ENCODE measurements at regions not wholly inside any gene's neighbourhood (a gene's known extent, or its start where the extent isn't known, plus 50 kb on each side); places are given as distances from the start of the nearest gene placed in this dataset.

- H3K27me3 ChIP-seq (ENCODE audit: control insufficient read depth, insufficient read depth, low read length) = no peaks in the 10 kb centered on the region
- H3K4me3 ChIP-seq (ENCODE audit: low read length) = no peak overlapping the region
- no peaks in the 10 kb centered on the region for H3K36me3 ChIP-seq (ENCODE audit: control insufficient read depth, insufficient read depth, low read length)
- WGBS (ENCODE audit: insufficient coverage, low lambda C conversion rate) = 100% methylated on average over 1 of the region's 3 CpGs
- H3K27ac ChIP-seq (ENCODE audit: low read length) = no peak overlapping the region
- DNase-seq = no peak
- no peaks in the 10 kb centered on the region for H3K4me1 ChIP-seq (ENCODE audit: control insufficient read depth, insufficient read depth, low read length)
- H3K9me3 ChIP-seq (ENCODE audit: control insufficient read depth, low read depth, low read length) = no peaks in the 10 kb centered on the region
These were observed 50.8 kb upstream of the BEND6 start for GRCh38 chr6:56904068-56904467.

GRCh38 chr6:56902641-56903464 lies 52.1 kb upstream of the BEND6 start:
- no peaks in the 10 kb centered on the region for H3K36me3 ChIP-seq (ENCODE audit: control insufficient read depth, insufficient read depth, low read length)
- H3K27ac ChIP-seq (ENCODE audit: low read length) = no peak overlapping the region
- peak in 1 of 2 donors; percentile 9 for DNase-seq
- no peaks in the 10 kb centered on the region for H3K27me3 ChIP-seq (ENCODE audit: control insufficient read depth, insufficient read depth, low read length)
- peaks cover 7% of the 10 kb centered on the region for H3K4me1 ChIP-seq (ENCODE audit: control insufficient read depth, insufficient read depth, low read length)
- H3K9me3 ChIP-seq (ENCODE audit: control insufficient read depth, low read depth, low read length) = no peaks in the 10 kb centered on the region
- H3K4me3 ChIP-seq (ENCODE audit: low read length) = no peak overlapping the region
- WGBS (ENCODE audit: insufficient coverage, low lambda C conversion rate) = 0% methylated on average over 1 of the region's 6 CpGs

- Histone ChIP-seq H3K4me1 (ENCODE audit: control insufficient read depth, insufficient read depth, low read length) (peaks cover 11% of the 10 kb centered on the region), H3K9me3 (ENCODE audit: control insufficient read depth, low read depth, low read length) (no peaks in the 10 kb centered on the region), H3K27me3 (ENCODE audit: control insufficient read depth, insufficient read depth, low read length) (no peaks in the 10 kb centered on the region), H3K27ac (ENCODE audit: low read length) (no peak overlapping the region), H3K36me3 (ENCODE audit: control insufficient read depth, insufficient read depth, low read length) (no peaks in the 10 kb centered on the region), H3K4me3 (ENCODE audit: low read length) (no peak overlapping the region)
- DNase-seq = no peak
- no CpG with 5 or more reads among the region's 5 CpGs for WGBS (ENCODE audit: insufficient coverage, low lambda C conversion rate)
These were observed 54.1 kb upstream of the BEND6 start for GRCh38 chr6:56900784-56901183.

GRCh38 chr6:56899753-56900152 lies 55.2 kb upstream of the BEND6 start:
- Histone ChIP-seq H3K4me3 (ENCODE audit: low read length) (no peak overlapping the region), H3K27me3 (ENCODE audit: control insufficient read depth, insufficient read depth, low read length) (no peaks in the 10 kb centered on the region), H3K27ac (ENCODE audit: low read length) (no peak overlapping the region), H3K9me3 (ENCODE audit: control insufficient read depth, low read depth, low read length) (no peaks in the 10 kb centered on the region), H3K4me1 (ENCODE audit: control insufficient read depth, insufficient read depth, low read length) (peaks cover 11% of the 10 kb centered on the region), H3K36me3 (ENCODE audit: control insufficient read depth, insufficient read depth, low read length) (no peaks in the 10 kb centered on the region)
- no peak for DNase-seq
- WGBS (ENCODE audit: insufficient coverage, low lambda C conversion rate) = no CpG with 5 or more reads among the region's 2 CpGs

- no peak overlapping the region for H3K27ac ChIP-seq (ENCODE audit: low read length)
- WGBS (ENCODE audit: insufficient coverage, low lambda C conversion rate) = no CpG with 5 or more reads among the region's 1 CpG
- H3K9me3 ChIP-seq (ENCODE audit: control insufficient read depth, low read depth, low read length) = no peaks in the 10 kb centered on the region
- H3K4me1 ChIP-seq (ENCODE audit: control insufficient read depth, insufficient read depth, low read length) = peaks cover 11% of the 10 kb centered on the region
- no peaks in the 10 kb centered on the region for H3K27me3 ChIP-seq (ENCODE audit: control insufficient read depth, insufficient read depth, low read length)
- DNase-seq = no peak
- no peak overlapping the region for H3K4me3 ChIP-seq (ENCODE audit: low read length)
- no peaks in the 10 kb centered on the region for H3K36me3 ChIP-seq (ENCODE audit: control insufficient read depth, insufficient read depth, low read length)
These were observed 55.6 kb upstream of the BEND6 start for GRCh38 chr6:56899311-56899710.

- no peaks in the 10 kb centered on the region for H3K9me3 ChIP-seq (ENCODE audit: control insufficient read depth, low read depth, low read length)
- no peaks in the 10 kb centered on the region for H3K27me3 ChIP-seq (ENCODE audit: control insufficient read depth, insufficient read depth, low read length)
- WGBS (ENCODE audit: insufficient coverage, low lambda C conversion rate) = 50% methylated on average over 1 of the region's 4 CpGs
- H3K4me1 ChIP-seq (ENCODE audit: control insufficient read depth, insufficient read depth, low read length) = peaks cover 11% of the 10 kb centered on the region
- DNase-seq = peak; percentile 63 to 79
- peak overlapping the region; percentile 64 for H3K27ac ChIP-seq (ENCODE audit: low read length)
- no peaks in the 10 kb centered on the region for H3K36me3 ChIP-seq (ENCODE audit: control insufficient read depth, insufficient read depth, low read length)
- no peak overlapping the region for H3K4me3 ChIP-seq (ENCODE audit: low read length)
These were observed 56.9 kb upstream of the BEND6 start for GRCh38 chr6:56897789-56898529.

- no peaks in the 10 kb centered on the region for H3K9me3 ChIP-seq (ENCODE audit: control insufficient read depth, low read depth, low read length)
- H3K27ac ChIP-seq (ENCODE audit: low read length) = no peak overlapping the region
- no peak overlapping the region for H3K4me3 ChIP-seq (ENCODE audit: low read length)
- H3K36me3 ChIP-seq (ENCODE audit: control insufficient read depth, insufficient read depth, low read length) = no peaks in the 10 kb centered on the region
- H3K27me3 ChIP-seq (ENCODE audit: control insufficient read depth, insufficient read depth, low read length) = no peaks in the 10 kb centered on the region
- no peaks in the 10 kb centered on the region for H3K4me1 ChIP-seq (ENCODE audit: control insufficient read depth, insufficient read depth, low read length)
- WGBS (ENCODE audit: insufficient coverage, low lambda C conversion rate) = no CpG with 5 or more reads among the region's 2 CpGs
- no peak for DNase-seq
These were observed 63.2 kb upstream of the BEND6 start for GRCh38 chr6:56891754-56892153.

- Histone ChIP-seq H3K4me3 (ENCODE audit: low read length) (no peak overlapping the region), H3K27ac (ENCODE audit: low read length) (no peak overlapping the region), H3K4me1 (ENCODE audit: control insufficient read depth, insufficient read depth, low read length) (no peaks in the 10 kb centered on the region), H3K9me3 (ENCODE audit: control insufficient read depth, low read depth, low read length) (no peaks in the 10 kb centered on the region), H3K27me3 (ENCODE audit: control insufficient read depth, insufficient read depth, low read length) (no peaks in the 10 kb centered on the region), H3K36me3 (ENCODE audit: control insufficient read depth, insufficient read depth, low read length) (no peaks in the 10 kb centered on the region)
- 100% methylated on average over 1 of the region's 8 CpGs for WGBS (ENCODE audit: insufficient coverage, low lambda C conversion rate)
- DNase-seq = no peak
These were observed 64.1 kb upstream of the BEND6 start for GRCh38 chr6:56890683-56891429.

- H3K9me3 ChIP-seq (ENCODE audit: control insufficient read depth, low read depth, low read length) = no peaks in the 10 kb centered on the region
- DNase-seq = no peak
- no peak overlapping the region for H3K4me3 ChIP-seq (ENCODE audit: low read length)
- no peaks in the 10 kb centered on the region for H3K27me3 ChIP-seq (ENCODE audit: control insufficient read depth, insufficient read depth, low read length)
- H3K4me1 ChIP-seq (ENCODE audit: control insufficient read depth, insufficient read depth, low read length) = no peaks in the 10 kb centered on the region
- 18% methylated on average over 2 of the region's 3 CpGs for WGBS (ENCODE audit: insufficient coverage, low lambda C conversion rate)
- H3K36me3 ChIP-seq (ENCODE audit: control insufficient read depth, insufficient read depth, low read length) = no peaks in the 10 kb centered on the region
- no peak overlapping the region for H3K27ac ChIP-seq (ENCODE audit: low read length)
These were observed 64.8 kb upstream of the BEND6 start for GRCh38 chr6:56890066-56890465.

- Histone ChIP-seq H3K4me3 (ENCODE audit: low read length) (no peak overlapping the region), H3K27ac (ENCODE audit: low read length) (no peak overlapping the region), H3K9me3 (ENCODE audit: control insufficient read depth, low read depth, low read length) (no peaks in the 10 kb centered on the region), H3K27me3 (ENCODE audit: control insufficient read depth, insufficient read depth, low read length) (no peaks in the 10 kb centered on the region), H3K4me1 (ENCODE audit: control insufficient read depth, insufficient read depth, low read length) (no peaks in the 10 kb centered on the region), H3K36me3 (ENCODE audit: control insufficient read depth, insufficient read depth, low read length) (no peaks in the 10 kb centered on the region)
- no peak for DNase-seq
These were observed 65.4 kb upstream of the BEND6 start for GRCh38 chr6:56889492-56889891.
